K562 (cell line): ENCODE measurements at regions not wholly inside any gene's neighbourhood (a gene's known extent, or its start where the extent isn't known, plus 50 kb on each side); places are given as distances from the start of the nearest gene placed in this dataset.
"Not testable (repeated sequence)": the region's sequence is repeated elsewhere in the genome, so short reads cannot be mapped to it uniquely, and the experiment has no call there.

Experiments used
- ATAC-seq: fragments of 200-7000 bp; cut with Tn5 transposase; 3 replicates; pipeline ENCODE4 v1.9.1; 2020; ENCODE audit warnings: moderate library complexity
- BruUV-seq: library from RNA; stranded (reverse); fragments of 400-500 nt; replicated peaks from 2 replicates; lab custom pipeline; 2021; lab: Mats Ljungman, UMichigan
- CTCF ChIA-PET: fragments of 300-600 bp; formaldehyde crosslinking; extraction: SDS; loops from one replicate; lab custom pipeline; 2021; ENCODE audit warnings: low intra/inter-chr PET ratio; lab: Yijun Ruan, JAX
- POLR2A ChIA-PET: fragments of 300-600, 350-650 bp; sonication (Branson Sonifier 250); formaldehyde crosslinking; extraction: SDS; loops from one replicate; lab custom pipeline; 2021; ENCODE audit warnings: antibody characterized with exemption, inconsistent platforms; lab: Yijun Ruan, JAX
- DNase-seq, 4 experiments: peaks; one replicate each; pipeline versions ENCODE4 v3.0.0 to v3.0.0-alpha.2; 2011 to 2018; ENCODE audit warnings: low spot score in 3 of 4, mixed read lengths in 3 of 4; ENCODE audit errors: extremely low read depth in 1 of 4
- FAIRE-seq: peaks from 2 replicates; lab custom pipeline; 2011; peaks lifted over from hg19 to GRCh38; lab: Jason Lieb, UNC
- H2AFZ ChIP-seq: 2 replicates; pipeline ENCODE4 v1.6.0; 2011; ENCODE audit warnings: low read depth, low read length, control low read depth, inconsistent platforms
- H3K27ac ChIP-seq: fragments of 200-600 bp; 3 replicates; pipeline ENCODE4 v1.8.0; 2011; ENCODE audit warnings: low read depth, mild to moderate bottlenecking, control low read depth, inconsistent platforms, low read length, moderate library complexity, mixed read lengths; ENCODE audit errors: extremely low read depth
- H3K27me3 ChIP-seq, 2 experiments: fragments of 300-600 bp in 1 of 2; 2 replicates in 1 of 2; 3 replicates in 1 of 2; pipeline versions ENCODE4 v1.6.0 to v1.8.0; 2011; ENCODE audit warnings: inconsistent platforms in 2 of 2, low read length in 2 of 2, mild to moderate bottlenecking in 1 of 2, mixed read lengths in 1 of 2, moderate library complexity in 1 of 2; ENCODE audit not compliant: control insufficient read depth in 2 of 2, insufficient read depth in 2 of 2
- H3K36me3 ChIP-seq: fragments of 300-600 bp; 3 replicates; pipeline ENCODE4 v1.8.0; 2011; ENCODE audit warnings: mild to moderate bottlenecking, low read length, inconsistent platforms; ENCODE audit not compliant: control insufficient read depth, insufficient read depth
- H3K4me1 ChIP-seq, 2 experiments: fragments of 200-600 bp in 1 of 2; replicated peaks in 1 of 2; 2 replicates in 1 of 2; 3 replicates in 1 of 2; pipeline versions ENCODE4 v1.5.1 to v1.8.0; 2011; ENCODE audit warnings: inconsistent platforms in 2 of 2, low read length in 2 of 2, mild to moderate bottlenecking in 1 of 2, mixed read lengths in 1 of 2, moderate library complexity in 1 of 2; ENCODE audit not compliant: control insufficient read depth in 2 of 2, insufficient read depth in 2 of 2
- H3K4me2 ChIP-seq: 2 replicates; pipeline ENCODE4 v1.6.1; 2011; ENCODE audit warnings: low read length, control low read depth, inconsistent platforms, mixed read lengths; ENCODE audit not compliant: insufficient read depth
- H3K4me3 ChIP-seq: fragments of 200-600 bp; sonication (generic), shearing (Covaris generic); 2 replicates; pipeline ENCODE4 v1.5.1; 2016; ENCODE audit warnings: control low read depth, inconsistent platforms
- H3K79me2 ChIP-seq: fragments of 200-600 bp; 3 replicates; pipeline ENCODE4 v1.8.0; 2011; ENCODE audit warnings: low read length, inconsistent platforms; ENCODE audit not compliant: control insufficient read depth, insufficient read depth
- H3K9ac ChIP-seq, 2 experiments: 2 replicates each; pipeline versions ENCODE4 v1.6.0 to v1.6.1; 2011; ENCODE audit warnings: low read depth in 2 of 2, low read length in 2 of 2, control low read depth in 1 of 2, inconsistent platforms in 1 of 2, mild to moderate bottlenecking in 1 of 2, mixed read lengths in 1 of 2; ENCODE audit not compliant: insufficient read depth in 1 of 2
- H3K9me1 ChIP-seq: one replicate; pipeline ENCODE4 v1.6.0; 2011; ENCODE audit warnings: inconsistent platforms, mild to moderate bottlenecking, low read length, moderate library complexity; ENCODE audit not compliant: control insufficient read depth, insufficient read depth
- H3K9me3 ChIP-seq: replicated peaks from 2 replicates; pipeline ENCODE4 v1.5.1; 2011; ENCODE audit warnings: low read depth, low read length, inconsistent platforms; ENCODE audit not compliant: control insufficient read depth, insufficient read depth
- H4K20me1 ChIP-seq: replicated peaks from 2 replicates; pipeline ENCODE4 v1.6.1; 2011; ENCODE audit warnings: low read length, inconsistent platforms, mixed read lengths; ENCODE audit not compliant: control insufficient read depth, insufficient read depth
- CCAR2 ChIP-seq: fragments of 200-400 bp; formaldehyde crosslinking; IDR thresholded peaks from 2 replicates; pipeline ENCODE4 v1.6.1; 2017; ENCODE audit warnings: mild to moderate bottlenecking, low read depth, low read length
- NEUROD1 ChIP-seq: fragments of 150-350 bp; IDR thresholded peaks from 2 replicates; pipeline ENCODE4 v1.6.1; 2014; ENCODE audit warnings: borderline replicate concordance, low read length, low read depth; ENCODE audit not compliant: partially characterized antibody
- WGBS: fragments of 100-300 bp; shearing (Covaris generic); methylation state at CpG from one replicate; pipeline ENCODE4 v1.1.6; 2016; ENCODE audit warnings: low coverage, mixed read lengths; ENCODE audit not compliant: insufficient coverage; ENCODE audit errors: missing lambda C conversion rate; 5-methylcytosine and 5-hydroxymethylcytosine counted together
- in situ Hi-C: fragments of 300-500 bp; cut with MboI; formaldehyde crosslinking; loops from 4 replicates; pipeline ENCODE4 v1.15.0; 2018; ENCODE audit warnings: inconsistent platforms, mixed read lengths
- intact Hi-C: fragments of 100-400 bp; cut with micrococcal nuclease; formaldehyde crosslinking; loops from 2 replicates; pipeline ENCODE4 v1.14.2; 2022

GRCh38 chr9:3735251-3735650 lies 209.4 kb upstream of the RFX3 start (continued):
- TF ChIP-seq NEUROD1, result no peak
- no peak for TF ChIP-seq CCAR2
- TF ChIP-seq, all 486 proteins: peak for 0

DNA sequence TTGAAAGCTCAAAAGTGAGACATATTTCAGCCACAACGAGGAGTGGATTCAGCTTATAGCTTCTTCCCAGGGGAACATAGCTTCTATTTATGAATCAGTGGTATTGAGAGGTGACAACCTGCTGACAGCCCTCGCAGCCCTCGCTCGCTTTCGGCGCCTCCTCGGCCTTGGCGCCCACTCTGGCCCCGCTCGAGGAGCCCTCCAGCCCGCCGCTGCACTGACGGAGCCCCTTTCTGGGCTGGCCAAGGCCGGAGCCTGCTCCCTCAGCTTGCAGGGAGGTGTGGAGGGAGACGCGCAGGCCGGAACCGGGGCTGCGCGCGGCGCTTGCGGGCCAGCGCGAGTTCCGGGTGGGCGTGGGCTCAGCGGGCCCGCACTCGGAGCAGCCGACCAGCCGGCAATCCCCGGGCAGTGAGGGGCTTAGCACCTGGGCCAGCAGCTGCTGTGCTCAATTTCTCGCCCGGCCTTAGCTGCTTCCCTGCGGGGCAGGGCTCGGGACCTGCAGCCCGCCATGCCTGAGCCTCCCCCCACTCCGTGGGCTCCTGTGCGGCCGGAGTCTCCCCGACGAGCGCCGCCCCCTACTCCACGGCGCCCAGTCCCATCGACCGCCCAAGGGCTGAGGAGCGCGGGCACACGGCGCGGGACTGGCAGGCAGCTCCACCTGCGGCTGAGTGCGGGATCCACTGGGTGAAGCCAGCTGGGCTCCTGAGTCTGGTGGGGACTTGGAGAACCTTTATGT lies 207.9 kb upstream of the RFX3 start:
- H3K9ac ChIP-seq, H2AFZ ChIP-seq, H3K79me2 ChIP-seq, H3K9me1 ChIP-seq, H3K27me3 ChIP-seq, H3K9me3 ChIP-seq, DNase-seq, H3K36me3 ChIP-seq, H3K4me2 ChIP-seq, BruUV-seq, H4K20me1 ChIP-seq, POLR2A ChIA-PET, H3K4me1 ChIP-seq, H3K27ac ChIP-seq, H3K4me3 ChIP-seq, FAIRE-seq, ATAC-seq: not testable (repeated sequence)
- intact Hi-C loops (loop anchor here (2.0 kb wide), 1 partner anchor 383 kb away; no protein-coding TSS in a partner anchor), in situ Hi-C loops (loop anchor here (10.0 to 25.0 kb wide), 2 partner anchors 381 to 629 kb away; no protein-coding TSS in a partner anchor)
- CTCF ChIA-PET, result interaction anchor here (1.3 kb wide), 1 partner anchor 494 kb away, joined by 3 read pairs; no protein-coding TSS in a partner anchor
- WGBS, result 60% methylated on average over 17 of the region's 56 CpGs
